ENCODE measurements at regions not wholly inside any gene's neighbourhood (a gene's known extent, or its start where the extent isn't known, plus 50 kb on each side); places are given as distances from the start of the nearest gene placed in this dataset.

GRCh38 chr4:83996254-83996653 lies 460.3 kb downstream of the GPAT3 start:
- Histone ChIP-seq H3K9me3 (ENCODE audit: low read depth, low read length, poor library complexity, severe bottlenecking) (no peaks in the 10 kb centered on the region), H3K27me3 (replicated peaks; ENCODE audit: insufficient read depth, low read depth, low read length, poor library complexity) (no peaks in the 10 kb centered on the region), H3K4me1 (ENCODE audit: insufficient read depth, low read length, poor library complexity, severe bottlenecking) (no peaks in the 10 kb centered on the region), H3K27ac (ENCODE audit: low read depth, low read length, poor library complexity, severe bottlenecking) (no peak overlapping the region), H3K36me3 (ENCODE audit: insufficient read depth, low read length, poor library complexity, severe bottlenecking) (no peaks in the 10 kb centered on the region), H3K4me3 (ENCODE audit: low read depth, low read length, poor library complexity, severe bottlenecking) (no peak overlapping the region)
- no peak for DNase-seq (ENCODE audit: low spot score)
- ChIA-PET POLR2A (ENCODE audit: low non-redundant PET) (no interaction called here), CTCF (no interaction called here)
- TF ChIP-seq EZH2 (IDR thresholded peaks at IDR 0.05; ENCODE audit: borderline replicate concordance, low read depth, low read length, poor library complexity, severe bottlenecking): no peak
- TF ChIP-seq, protein P1, sequence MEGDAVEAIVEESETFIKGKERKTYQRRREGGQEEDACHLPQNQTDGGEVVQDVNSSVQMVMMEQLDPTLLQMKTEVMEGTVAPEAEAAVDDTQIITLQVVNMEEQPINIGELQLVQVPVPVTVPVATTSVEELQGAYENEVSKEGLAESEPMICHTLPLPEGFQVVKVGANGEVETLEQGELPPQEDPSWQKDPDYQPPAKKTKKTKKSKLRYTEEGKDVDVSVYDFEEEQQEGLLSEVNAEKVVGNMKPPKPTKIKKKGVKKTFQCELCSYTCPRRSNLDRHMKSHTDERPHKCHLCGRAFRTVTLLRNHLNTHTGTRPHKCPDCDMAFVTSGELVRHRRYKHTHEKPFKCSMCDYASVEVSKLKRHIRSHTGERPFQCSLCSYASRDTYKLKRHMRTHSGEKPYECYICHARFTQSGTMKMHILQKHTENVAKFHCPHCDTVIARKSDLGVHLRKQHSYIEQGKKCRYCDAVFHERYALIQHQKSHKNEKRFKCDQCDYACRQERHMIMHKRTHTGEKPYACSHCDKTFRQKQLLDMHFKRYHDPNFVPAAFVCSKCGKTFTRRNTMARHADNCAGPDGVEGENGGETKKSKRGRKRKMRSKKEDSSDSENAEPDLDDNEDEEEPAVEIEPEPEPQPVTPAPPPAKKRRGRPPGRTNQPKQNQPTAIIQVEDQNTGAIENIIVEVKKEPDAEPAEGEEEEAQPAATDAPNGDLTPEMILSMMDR (conservative IDR thresholded peaks at IDR 0.05; ENCODE audit: low read depth, low read length): no peak
- intact Hi-C loops (cut with micrococcal nuclease; ENCODE audit: unreplicated experiment): no loop called here
- no TSS peak for BruUV-seq (replicated peaks)

DNA sequence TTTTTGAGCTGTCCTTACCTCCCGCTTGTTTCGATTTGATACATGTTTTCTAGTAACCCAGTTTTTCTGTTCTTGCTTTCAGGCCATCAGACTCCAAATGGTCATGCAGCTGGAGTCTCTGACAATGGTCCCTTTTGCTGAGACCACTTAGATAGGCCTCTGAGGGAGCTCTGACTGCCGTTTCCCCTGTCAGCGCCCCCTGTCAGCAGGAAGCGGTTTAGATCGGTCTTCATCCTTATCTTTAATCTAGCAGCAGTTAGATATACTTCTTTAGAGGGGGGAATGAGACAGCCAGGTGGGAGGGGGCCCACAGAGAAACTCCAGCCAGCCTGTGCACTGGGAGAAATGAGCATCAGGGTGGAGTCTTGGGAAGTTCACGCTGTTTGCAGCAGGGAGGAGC lies 457.9 kb downstream of the GPAT3 start:
- Histone ChIP-seq H3K27me3 (replicated peaks; ENCODE audit: insufficient read depth, low read depth, low read length, poor library complexity) (no peaks in the 10 kb centered on the region), H3K4me1 (ENCODE audit: insufficient read depth, low read length, poor library complexity, severe bottlenecking) (no peaks in the 10 kb centered on the region), H3K9me3 (ENCODE audit: low read depth, low read length, poor library complexity, severe bottlenecking) (no peaks in the 10 kb centered on the region), H3K36me3 (ENCODE audit: insufficient read depth, low read length, poor library complexity, severe bottlenecking) (no peaks in the 10 kb centered on the region), H3K27ac (ENCODE audit: low read depth, low read length, poor library complexity, severe bottlenecking) (no peak overlapping the region), H3K4me3 (ENCODE audit: low read depth, low read length, poor library complexity, severe bottlenecking) (no peak overlapping the region)
- ChIA-PET CTCF (no interaction called here), POLR2A (ENCODE audit: low non-redundant PET) (no interaction called here)
- intact Hi-C loops (cut with micrococcal nuclease; ENCODE audit: unreplicated experiment): no loop called here
- BruUV-seq (replicated peaks): no TSS peak
- peak; percentile 3 for DNase-seq (ENCODE audit: low spot score)
- TF ChIP-seq, protein P1 (conservative IDR thresholded peaks at IDR 0.05; ENCODE audit: low read depth, low read length): peak; percentile 42
- no peak for TF ChIP-seq EZH2 (IDR thresholded peaks at IDR 0.05; ENCODE audit: borderline replicate concordance, low read depth, low read length, poor library complexity, severe bottlenecking)

GRCh38 chr4:83989835-83990234 lies 453.9 kb downstream of the GPAT3 start:
- Histone ChIP-seq H3K4me3 (ENCODE audit: low read depth, low read length, poor library complexity, severe bottlenecking) (no peak overlapping the region), H3K27me3 (replicated peaks; ENCODE audit: insufficient read depth, low read depth, low read length, poor library complexity) (no peaks in the 10 kb centered on the region), H3K4me1 (ENCODE audit: insufficient read depth, low read length, poor library complexity, severe bottlenecking) (no peaks in the 10 kb centered on the region), H3K9me3 (ENCODE audit: low read depth, low read length, poor library complexity, severe bottlenecking) (no peaks in the 10 kb centered on the region), H3K36me3 (ENCODE audit: insufficient read depth, low read length, poor library complexity, severe bottlenecking) (no peaks in the 10 kb centered on the region), H3K27ac (ENCODE audit: low read depth, low read length, poor library complexity, severe bottlenecking) (no peak overlapping the region)
- DNase-seq (ENCODE audit: low spot score): no peak
- no TSS peak for BruUV-seq (replicated peaks)
- TF ChIP-seq EZH2 (IDR thresholded peaks at IDR 0.05; ENCODE audit: borderline replicate concordance, low read depth, low read length, poor library complexity, severe bottlenecking): no peak
- TF ChIP-seq, protein P1 (conservative IDR thresholded peaks at IDR 0.05; ENCODE audit: low read depth, low read length): no peak
- ChIA-PET CTCF (no interaction called here), POLR2A (ENCODE audit: low non-redundant PET) (no interaction called here)
- intact Hi-C loops (cut with micrococcal nuclease; ENCODE audit: unreplicated experiment): no loop called here
